SK-N-SH treated with all-trans-retinoic acid at 6 μM for 48 hours (cell line): ENCODE measurements at regions not wholly inside any gene's neighbourhood (a gene's known extent, or its start where the extent isn't known, plus 50 kb on each side); places are given as distances from the start of the nearest gene placed in this dataset.

ENCODE experiments used
- BACH2 ChIP-seq: fragments of 250-450 bp; sonication (Bioruptor Pico); IDR thresholded peaks from 2 replicates; pipeline ENCODE4 v1.9.0; 2021; ENCODE audit warnings: mild to moderate bottlenecking, borderline replicate concordance
- CREB5 ChIP-seq: fragments of 250-450 bp; sonication (Bioruptor Pico); IDR thresholded peaks from 2 replicates; pipeline ENCODE4 v1.5.1; 2020; ENCODE audit warnings: low read depth, mild to moderate bottlenecking, moderate library complexity
- CSDC2 ChIP-seq: fragments of 250-450 bp; sonication (Bioruptor Pico); IDR thresholded peaks from 2 replicates; pipeline ENCODE4 v1.5.0; 2020; ENCODE audit warnings: mild to moderate bottlenecking, moderate library complexity
- OSR1 ChIP-seq: fragments of 250-450 bp; sonication (Bioruptor Pico); IDR thresholded peaks from 2 replicates; pipeline ENCODE4 v1.8.0; 2022; ENCODE audit warnings: moderate library complexity, mild to moderate bottlenecking, inconsistent platforms
- PATZ1 ChIP-seq: fragments of 250-450 bp; sonication (Bioruptor Pico); IDR thresholded peaks from 2 replicates; pipeline ENCODE4 v1.8.0; 2020; ENCODE audit warnings: mild to moderate bottlenecking, moderate library complexity, borderline replicate concordance
- TCF4 ChIP-seq: fragments of 250-450 bp; sonication (Bioruptor Pico); IDR thresholded peaks from 2 replicates; pipeline ENCODE4 v1.8.0; 2021; ENCODE audit warnings: mild to moderate bottlenecking, moderate library complexity, borderline replicate concordance
- ZFP3 ChIP-seq: fragments of 250-450 bp; sonication (Bioruptor Pico); IDR thresholded peaks from 2 replicates; pipeline ENCODE4 v1.5.0; 2020; ENCODE audit warnings: mild to moderate bottlenecking, moderate library complexity
- ZFP30 ChIP-seq: fragments of 450-650 bp; formaldehyde crosslinking; IDR thresholded peaks from 2 replicates; pipeline ENCODE4 v1.5.0; 2022; ENCODE audit warnings: mild to moderate bottlenecking, moderate library complexity
- ZNF565 ChIP-seq: fragments of 450-650 bp; formaldehyde crosslinking; conservative IDR thresholded peaks from 2 replicates; pipeline ENCODE4 v1.5.0; 2020; ENCODE audit warnings: low read depth, mild to moderate bottlenecking, moderate library complexity

- TF ChIP-seq TCF4 (CRISPR knock-in tag), result no peak
- TF ChIP-seq PATZ1 (CRISPR knock-in tag), result no peak
- TF ChIP-seq ZFP3, result no peak
- TF ChIP-seq CSDC2 (CRISPR knock-in tag), result no peak
- no peak for TF ChIP-seq BACH2 (CRISPR knock-in tag)
- TF ChIP-seq OSR1 (CRISPR knock-in tag), result no peak
- TF ChIP-seq ZNF565 (CRISPR knock-in tag), result no peak
- TF ChIP-seq ZFP30 (CRISPR knock-in tag), result no peak
- TF ChIP-seq CREB5 (CRISPR knock-in tag), result no peak
Observed at GRCh38 chr3:72263223-72263990, 478.5 kb upstream of the PROK2 start.
